ENCODE measurements at regions not wholly inside any gene's neighbourhood (a gene's known extent, or its start where the extent isn't known, plus 50 kb on each side); places are given as distances from the start of the nearest gene placed in this dataset.

DNA sequence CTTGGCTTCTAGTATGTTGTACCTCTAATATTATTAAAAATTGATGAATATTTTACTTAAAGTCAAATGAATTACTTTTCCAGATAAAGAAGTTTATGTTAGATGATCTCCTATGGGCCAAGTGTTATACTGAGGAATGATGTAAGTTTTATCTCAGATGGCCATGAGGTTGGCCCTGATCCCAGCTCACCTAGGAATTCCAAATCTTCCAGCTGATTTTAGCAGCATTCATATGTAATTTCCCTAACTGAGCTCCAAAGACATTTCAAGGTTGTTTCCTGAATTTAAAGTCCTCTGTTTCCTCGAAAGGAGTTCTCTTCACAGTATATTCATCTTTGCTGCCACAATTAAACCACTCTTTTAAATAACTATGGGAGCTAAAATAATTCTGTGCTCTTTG is 1670.4 kb upstream of the SPRY2 start:
- TF ChIP-seq FOXA1 (IDR thresholded peaks at IDR 0.05) (no peak), YY1 (IDR thresholded peaks at IDR 0.05) (no peak), RAD21 (IDR thresholded peaks at IDR 0.05) (no peak), TAF1 (conservative IDR thresholded peaks at IDR 0.05) (no peak), RXRA (IDR thresholded peaks at IDR 0.05) (no peak), HNF4A (conservative IDR thresholded peaks at IDR 0.05) (no peak), GABPA (IDR thresholded peaks at IDR 0.05 in 1 of 2, conservative IDR thresholded peaks at IDR 0.05 in 1 of 2) (no peak), JUND (IDR thresholded peaks at IDR 0.05) (no peak), HNF4G (IDR thresholded peaks at IDR 0.05) (no peak)
- TF ChIP-seq, protein P1, sequence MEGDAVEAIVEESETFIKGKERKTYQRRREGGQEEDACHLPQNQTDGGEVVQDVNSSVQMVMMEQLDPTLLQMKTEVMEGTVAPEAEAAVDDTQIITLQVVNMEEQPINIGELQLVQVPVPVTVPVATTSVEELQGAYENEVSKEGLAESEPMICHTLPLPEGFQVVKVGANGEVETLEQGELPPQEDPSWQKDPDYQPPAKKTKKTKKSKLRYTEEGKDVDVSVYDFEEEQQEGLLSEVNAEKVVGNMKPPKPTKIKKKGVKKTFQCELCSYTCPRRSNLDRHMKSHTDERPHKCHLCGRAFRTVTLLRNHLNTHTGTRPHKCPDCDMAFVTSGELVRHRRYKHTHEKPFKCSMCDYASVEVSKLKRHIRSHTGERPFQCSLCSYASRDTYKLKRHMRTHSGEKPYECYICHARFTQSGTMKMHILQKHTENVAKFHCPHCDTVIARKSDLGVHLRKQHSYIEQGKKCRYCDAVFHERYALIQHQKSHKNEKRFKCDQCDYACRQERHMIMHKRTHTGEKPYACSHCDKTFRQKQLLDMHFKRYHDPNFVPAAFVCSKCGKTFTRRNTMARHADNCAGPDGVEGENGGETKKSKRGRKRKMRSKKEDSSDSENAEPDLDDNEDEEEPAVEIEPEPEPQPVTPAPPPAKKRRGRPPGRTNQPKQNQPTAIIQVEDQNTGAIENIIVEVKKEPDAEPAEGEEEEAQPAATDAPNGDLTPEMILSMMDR (IDR thresholded peaks at IDR 0.05; ENCODE audit: low read depth, low read length, missing input control): no peak
- TF ChIP-seq, protein P2, sequence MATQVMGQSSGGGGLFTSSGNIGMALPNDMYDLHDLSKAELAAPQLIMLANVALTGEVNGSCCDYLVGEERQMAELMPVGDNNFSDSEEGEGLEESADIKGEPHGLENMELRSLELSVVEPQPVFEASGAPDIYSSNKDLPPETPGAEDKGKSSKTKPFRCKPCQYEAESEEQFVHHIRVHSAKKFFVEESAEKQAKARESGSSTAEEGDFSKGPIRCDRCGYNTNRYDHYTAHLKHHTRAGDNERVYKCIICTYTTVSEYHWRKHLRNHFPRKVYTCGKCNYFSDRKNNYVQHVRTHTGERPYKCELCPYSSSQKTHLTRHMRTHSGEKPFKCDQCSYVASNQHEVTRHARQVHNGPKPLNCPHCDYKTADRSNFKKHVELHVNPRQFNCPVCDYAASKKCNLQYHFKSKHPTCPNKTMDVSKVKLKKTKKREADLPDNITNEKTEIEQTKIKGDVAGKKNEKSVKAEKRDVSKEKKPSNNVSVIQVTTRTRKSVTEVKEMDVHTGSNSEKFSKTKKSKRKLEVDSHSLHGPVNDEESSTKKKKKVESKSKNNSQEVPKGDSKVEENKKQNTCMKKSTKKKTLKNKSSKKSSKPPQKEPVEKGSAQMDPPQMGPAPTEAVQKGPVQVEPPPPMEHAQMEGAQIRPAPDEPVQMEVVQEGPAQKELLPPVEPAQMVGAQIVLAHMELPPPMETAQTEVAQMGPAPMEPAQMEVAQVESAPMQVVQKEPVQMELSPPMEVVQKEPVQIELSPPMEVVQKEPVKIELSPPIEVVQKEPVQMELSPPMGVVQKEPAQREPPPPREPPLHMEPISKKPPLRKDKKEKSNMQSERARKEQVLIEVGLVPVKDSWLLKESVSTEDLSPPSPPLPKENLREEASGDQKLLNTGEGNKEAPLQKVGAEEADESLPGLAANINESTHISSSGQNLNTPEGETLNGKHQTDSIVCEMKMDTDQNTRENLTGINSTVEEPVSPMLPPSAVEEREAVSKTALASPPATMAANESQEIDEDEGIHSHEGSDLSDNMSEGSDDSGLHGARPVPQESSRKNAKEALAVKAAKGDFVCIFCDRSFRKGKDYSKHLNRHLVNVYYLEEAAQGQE (IDR thresholded peaks at IDR 0.05): no peak
- TF ChIP-seq, protein P3, sequence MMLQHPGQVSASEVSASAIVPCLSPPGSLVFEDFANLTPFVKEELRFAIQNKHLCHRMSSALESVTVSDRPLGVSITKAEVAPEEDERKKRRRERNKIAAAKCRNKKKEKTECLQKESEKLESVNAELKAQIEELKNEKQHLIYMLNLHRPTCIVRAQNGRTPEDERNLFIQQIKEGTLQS (IDR thresholded peaks at IDR 0.05): no peak
- TF ChIP-seq, protein P4, sequence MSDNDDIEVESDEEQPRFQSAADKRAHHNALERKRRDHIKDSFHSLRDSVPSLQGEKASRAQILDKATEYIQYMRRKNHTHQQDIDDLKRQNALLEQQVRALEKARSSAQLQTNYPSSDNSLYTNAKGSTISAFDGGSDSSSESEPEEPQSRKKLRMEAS (IDR thresholded peaks at IDR 0.05): no peak
